SU-DHL-6 (cell line): ENCODE measurements at regions not wholly inside any gene's neighbourhood (a gene's known extent, or its start where the extent isn't known, plus 50 kb on each side); places are given as distances from the start of the nearest gene placed in this dataset.

Experiments used
- CTCF ChIP-seq: fragments of 200-600 bp; sonication (generic); IDR thresholded peaks from one replicate; pipeline ENCODE4 v1.5.1; 2017; ENCODE audit warnings: antibody characterized with exemption, mild to moderate bottlenecking, low read length, moderate library complexity; ENCODE audit not compliant: insufficient read depth, poor library complexity, severe bottlenecking
- EZH2phosphoT487 ChIP-seq: fragments of 200-600 bp; sonication (generic), shearing (Covaris generic); conservative IDR thresholded peaks from 2 replicates; pipeline ENCODE4 v1.6.1; 2018; ENCODE audit warnings: mild to moderate bottlenecking, antibody characterized with exemption, low read length, moderate library complexity, mixed read lengths

GRCh38 chr10:37479469-37479868 is 354.1 kb downstream of the ANKRD30A start:
- TF ChIP-seq CTCF = no peak
- TF ChIP-seq EZH2phosphoT487 = no peak
